Neural cell (in vitro differentiated cells): ENCODE measurements at regions not wholly inside any gene's neighbourhood (a gene's known extent, or its start where the extent isn't known, plus 50 kb on each side); places are given as distances from the start of the nearest gene placed in this dataset.

Source experiments
- H2AFZ ChIP-seq: fragments of 200-600, 300-800 bp; sonication (generic), shearing (Covaris generic); 2 replicates; pipeline ENCODE4 v1.6.0; 2014; ENCODE audit warnings: low read depth, mild to moderate bottlenecking, antibody characterized with exemption, low read length, moderate library complexity
- H3F3A ChIP-seq: fragments of 200-600 bp; shearing (Covaris generic); 2 replicates; pipeline ENCODE4 v1.6.1; 2016; ENCODE audit warnings: mild to moderate bottlenecking, moderate library complexity, mixed read lengths, antibody characterized with exemption, low read length; ENCODE audit not compliant: insufficient read depth, poor library complexity, severe bottlenecking
- H3K27ac ChIP-seq: fragments of 200-600, 300-800 bp; sonication (generic), shearing (Covaris generic); 2 replicates; pipeline ENCODE4 v1.5.1; 2014; ENCODE audit warnings: mild to moderate bottlenecking, low read length, moderate library complexity
- H3K27me3 ChIP-seq: fragments of 300-800, 200-600 bp; sonication (generic), shearing (Covaris generic); 2 replicates; pipeline ENCODE4 v1.6.0; 2014; ENCODE audit warnings: mild to moderate bottlenecking, low read depth, low read length, moderate library complexity; ENCODE audit not compliant: insufficient read depth
- H3K36me3 ChIP-seq: fragments of 300-800, 200-600 bp; sonication (generic), shearing (Covaris generic); 2 replicates; pipeline ENCODE4 v1.5.1; 2014; ENCODE audit warnings: mild to moderate bottlenecking, antibody characterized with exemption, low read length, moderate library complexity; ENCODE audit not compliant: insufficient read depth
- H3K4me2 ChIP-seq: fragments of 300-800, 200-600 bp; sonication (generic), shearing (Covaris generic); 2 replicates; pipeline ENCODE4 v1.6.0; 2014; ENCODE audit warnings: mild to moderate bottlenecking, low read length
- H3K4me3 ChIP-seq: fragments of 300-800, 200-600 bp; sonication (generic), shearing (Covaris generic); 2 replicates; pipeline ENCODE4 v1.5.1; 2014; ENCODE audit warnings: mild to moderate bottlenecking, low read length, moderate library complexity
- H3K79me2 ChIP-seq: fragments of 200-600 bp; shearing (Covaris generic); replicated peaks from 2 replicates; pipeline ENCODE4 v1.6.0; 2014; ENCODE audit warnings: mild to moderate bottlenecking, low read length, moderate library complexity; ENCODE audit not compliant: insufficient read depth
- H3K9ac ChIP-seq: fragments of 300-800, 200-600 bp; sonication (generic), shearing (Covaris generic); 2 replicates; pipeline ENCODE4 v1.6.1; 2016; ENCODE audit warnings: mild to moderate bottlenecking, low read length, mixed read lengths
- H3K9me2 ChIP-seq: fragments of 200-600 bp; shearing (Covaris generic); 2 replicates; pipeline ENCODE4 v1.6.1; 2016; ENCODE audit warnings: mild to moderate bottlenecking, low read length, mixed read lengths; ENCODE audit not compliant: insufficient read depth
- H3K9me3 ChIP-seq: fragments of 200-600, 300-800 bp; sonication (generic), shearing (Covaris generic); 2 replicates; pipeline ENCODE4 v1.6.1; 2016; ENCODE audit warnings: mild to moderate bottlenecking, mixed run types, low read length, moderate library complexity, mixed read lengths
- H4K20me1 ChIP-seq: fragments of 200-600 bp; shearing (Covaris generic); 2 replicates; pipeline ENCODE4 v1.6.1; 2016; ENCODE audit warnings: mild to moderate bottlenecking, mixed run types; ENCODE audit not compliant: insufficient read depth
- CTCF ChIP-seq: fragments of 450-650 bp; IDR thresholded peaks from 2 replicates; pipeline ENCODE4 v1.5.1; 2014; ENCODE audit warnings: antibody characterized with exemption, mild to moderate bottlenecking, moderate library complexity; ENCODE audit not compliant: poor library complexity, severe bottlenecking
- EP300 ChIP-seq: fragments of 450-650 bp; conservative IDR thresholded peaks from 2 replicates; pipeline ENCODE4 v1.6.1; 2014; ENCODE audit warnings: antibody characterized with exemption, mild to moderate bottlenecking, moderate library complexity; ENCODE audit not compliant: poor library complexity, severe bottlenecking
- EZH2 ChIP-seq: fragments of 200-600, 300-800 bp; shearing (Covaris generic), sonication (generic); IDR thresholded peaks from 2 replicates; pipeline ENCODE4 v1.6.1; 2014; ENCODE audit warnings: antibody characterized with exemption, low read length, borderline replicate concordance, mild to moderate bottlenecking; ENCODE audit not compliant: insufficient read depth, poor library complexity, severe bottlenecking
- MXI1 ChIP-seq: fragments of 450-650 bp; conservative IDR thresholded peaks from 2 replicates; pipeline ENCODE4 v1.6.1; 2014; ENCODE audit warnings: antibody characterized with exemption, mild to moderate bottlenecking; ENCODE audit not compliant: poor library complexity, severe bottlenecking
- POLR2AphosphoS5 ChIP-seq: IDR thresholded peaks from 2 replicates; pipeline ENCODE4 v1.6.1; 2012
- RAD21 ChIP-seq: fragments of 450-650 bp; conservative IDR thresholded peaks from 2 replicates; pipeline ENCODE4 v1.6.1; 2014; ENCODE audit warnings: antibody characterized with exemption, mild to moderate bottlenecking, moderate library complexity
- REST ChIP-seq: IDR thresholded peaks from 2 replicates; pipeline ENCODE4 v1.6.1; 2012; ENCODE audit warnings: borderline replicate concordance
- SMC3 ChIP-seq: fragments of 450-650 bp; conservative IDR thresholded peaks from 2 replicates; pipeline ENCODE4 v1.6.1; 2014; ENCODE audit warnings: antibody characterized with exemption, mild to moderate bottlenecking, moderate library complexity; ENCODE audit not compliant: poor library complexity
- TAF1 ChIP-seq: IDR thresholded peaks from 2 replicates; pipeline ENCODE4 v1.6.1; 2012; ENCODE audit warnings: low read depth

DNA sequence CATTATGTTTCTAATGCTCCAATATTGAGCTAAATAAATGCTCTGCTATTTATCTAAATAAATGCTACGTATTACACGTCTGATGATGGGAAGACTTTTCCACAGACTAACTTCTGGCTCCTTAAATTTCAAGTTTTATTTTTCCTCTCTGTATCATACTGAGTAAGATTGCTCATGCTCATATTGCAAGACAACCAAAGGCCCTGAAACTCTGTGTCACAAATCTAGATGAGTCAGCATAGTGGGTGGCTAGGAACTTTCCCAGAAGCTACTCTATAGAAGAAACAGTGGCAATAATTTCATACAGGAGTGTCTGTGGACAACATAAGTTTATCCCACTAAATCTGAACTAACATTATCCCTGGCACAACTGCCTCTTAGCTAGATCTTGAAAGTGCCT lies 53.0 kb upstream of the RFX3 start:
- H3K27me3 ChIP-seq, result no peaks in the 10 kb centered on the region
- H3K79me2 ChIP-seq, result no peaks in the 10 kb centered on the region
- H3K9me2 ChIP-seq, result no peaks in the 10 kb centered on the region
- no peak overlapping the region for H3K4me2 ChIP-seq
- H4K20me1 ChIP-seq, result no peaks in the 10 kb centered on the region
- no peaks in the 10 kb centered on the region for H3K9me3 ChIP-seq
- H3K36me3 ChIP-seq, result no peaks in the 10 kb centered on the region
- no peak overlapping the region for H3K9ac ChIP-seq
- H3K27ac ChIP-seq, result no peak overlapping the region
- no peak for TF ChIP-seq SMC3
- TF ChIP-seq RAD21, result no peak
- no peak for TF ChIP-seq POLR2AphosphoS5
- TF ChIP-seq MXI1, result no peak
- TF ChIP-seq TAF1, result no peak
- TF ChIP-seq EP300, result no peak
- TF ChIP-seq EZH2, result no peak
- no peak for TF ChIP-seq CTCF
- H3K4me3 ChIP-seq, result no peak overlapping the region
- no peak overlapping the region for H2AFZ ChIP-seq
- no peaks in the 10 kb centered on the region for H3F3A ChIP-seq

GRCh38 chr9:3576328-3576727 lies 50.5 kb upstream of the RFX3 start:
- H3K4me2 ChIP-seq, result no peak overlapping the region
- no peak overlapping the region for H3K27ac ChIP-seq
- no peaks in the 10 kb centered on the region for H3K9me2 ChIP-seq
- H3K9ac ChIP-seq, result no peak overlapping the region
- no peaks in the 10 kb centered on the region for H3K79me2 ChIP-seq
- no peaks in the 10 kb centered on the region for H3F3A ChIP-seq
- no peak for TF ChIP-seq MXI1
- no peak for TF ChIP-seq EZH2
- no peak for TF ChIP-seq POLR2AphosphoS5
- no peak for TF ChIP-seq RAD21
- no peak for TF ChIP-seq CTCF
- TF ChIP-seq REST, result no peak
- TF ChIP-seq EP300, result no peak
- H3K27me3 ChIP-seq, result no peaks in the 10 kb centered on the region
- no peaks in the 10 kb centered on the region for H3K9me3 ChIP-seq
- no peak overlapping the region for H3K4me3 ChIP-seq
- no peaks in the 10 kb centered on the region for H3K36me3 ChIP-seq
- no peak overlapping the region for H2AFZ ChIP-seq
- H4K20me1 ChIP-seq, result no peaks in the 10 kb centered on the region
